ENCODE measurements at regions not wholly inside any gene's neighbourhood (a gene's known extent, or its start where the extent isn't known, plus 50 kb on each side); places are given as distances from the start of the nearest gene placed in this dataset.

DNA sequence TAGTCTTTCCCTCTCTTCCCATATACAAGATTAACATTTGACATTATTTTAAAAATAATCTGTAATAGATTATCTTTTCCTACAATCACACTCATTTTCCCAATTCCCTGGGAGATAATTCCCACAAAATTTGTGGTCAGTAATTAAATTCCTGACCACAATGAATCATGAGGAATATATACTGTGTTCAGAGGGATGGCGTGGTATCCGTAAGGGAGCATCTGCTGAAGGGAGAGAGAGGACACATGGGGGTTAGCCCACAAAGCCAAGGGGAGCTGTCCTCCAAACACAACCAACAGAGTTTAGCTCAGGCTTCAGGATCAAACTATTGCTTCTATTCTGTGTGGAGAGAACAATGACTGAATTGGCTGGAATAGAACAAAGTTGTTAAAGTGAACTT is 57.1 kb upstream of the PPP2R5A start:
- no peak for DNase-seq

DNA sequence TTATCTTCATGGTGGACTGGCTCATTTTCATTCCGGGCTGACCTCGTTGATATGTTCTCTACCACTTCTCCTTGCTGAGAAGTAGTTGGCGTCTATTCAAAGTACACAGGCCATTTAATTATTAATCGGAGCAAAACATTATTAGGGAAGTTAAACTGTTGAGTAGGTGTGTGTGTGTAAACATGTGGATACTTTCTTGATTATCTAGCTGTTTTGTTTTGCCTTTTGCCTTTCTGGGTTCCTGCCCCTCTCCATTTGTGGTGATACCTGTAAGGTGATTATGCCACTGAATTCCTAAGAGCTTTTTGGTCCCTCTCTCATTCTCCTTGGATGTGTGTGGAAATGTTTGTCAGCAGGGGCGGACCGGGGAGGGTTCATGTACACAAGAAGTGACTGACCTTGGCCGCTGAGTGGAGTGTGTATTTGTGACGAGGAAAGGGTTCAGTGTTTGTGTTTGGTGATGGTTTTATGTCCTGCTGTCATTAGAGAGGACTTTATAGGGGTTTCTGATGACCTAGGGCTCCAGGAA is 56.6 kb upstream of the PPP2R5A start:
- DNase-seq, result no peak

DNA sequence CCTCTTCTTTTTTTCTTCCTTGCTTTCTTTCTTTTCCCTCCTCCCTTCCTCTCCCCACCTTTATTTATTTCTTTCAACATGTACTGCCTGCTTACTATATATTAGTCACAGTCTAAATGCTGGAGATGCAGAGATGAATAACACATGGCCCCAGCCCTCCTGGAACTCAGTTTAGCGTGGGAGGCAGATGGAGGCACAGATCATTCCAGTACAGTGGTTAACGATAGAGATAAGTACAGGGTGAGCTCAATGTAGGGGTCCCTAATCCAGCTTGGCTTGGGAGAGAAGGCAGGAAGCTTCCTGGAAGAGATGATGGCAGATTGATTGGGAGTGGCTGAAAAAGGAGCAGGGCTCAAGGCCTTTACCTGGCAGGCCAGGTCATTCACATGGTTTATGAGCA is 55.6 kb upstream of the PPP2R5A start:
- DNase-seq, result no peak

DNA sequence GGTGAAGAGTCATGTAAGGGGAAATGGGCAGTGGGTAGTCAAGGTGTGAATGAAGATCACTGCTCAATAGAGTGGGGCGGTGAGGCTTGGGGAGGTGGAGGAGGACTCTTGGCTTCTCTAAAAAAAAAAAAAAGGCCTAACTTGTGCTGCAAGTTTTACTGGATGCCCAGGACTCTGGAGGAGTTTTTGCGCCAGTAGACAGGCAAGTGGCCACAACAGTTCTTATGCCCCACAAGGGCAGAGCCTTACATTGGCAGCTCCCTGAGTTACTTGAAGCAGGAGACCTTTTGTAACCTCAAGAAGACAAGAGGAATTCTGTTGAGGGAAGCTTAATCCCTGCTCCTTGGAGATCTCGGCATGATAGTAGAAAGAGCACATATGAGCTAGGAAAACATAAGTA is 54.9 kb upstream of the PPP2R5A start:
- no peak for DNase-seq

DNA sequence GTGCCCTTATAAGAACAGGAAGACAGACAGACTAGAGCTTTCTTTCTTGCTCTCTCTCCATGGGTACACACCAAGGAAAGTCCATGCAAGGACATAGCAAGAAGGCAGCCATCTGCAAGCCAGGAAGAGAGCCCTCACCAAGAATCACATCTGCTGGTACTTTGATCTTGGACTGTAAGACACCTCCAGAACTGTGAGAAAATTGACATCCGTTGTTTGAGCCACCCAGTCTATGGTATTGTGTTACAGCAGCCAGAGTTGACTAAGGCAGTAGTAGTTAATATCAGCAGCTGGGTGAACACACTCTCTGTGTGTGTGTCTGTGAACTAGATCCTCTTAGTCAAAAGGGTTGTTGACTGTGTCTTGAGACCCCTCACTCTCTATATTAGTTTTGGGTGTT is 53.8 kb upstream of the PPP2R5A start:
- DNase-seq, result no peak

DNA sequence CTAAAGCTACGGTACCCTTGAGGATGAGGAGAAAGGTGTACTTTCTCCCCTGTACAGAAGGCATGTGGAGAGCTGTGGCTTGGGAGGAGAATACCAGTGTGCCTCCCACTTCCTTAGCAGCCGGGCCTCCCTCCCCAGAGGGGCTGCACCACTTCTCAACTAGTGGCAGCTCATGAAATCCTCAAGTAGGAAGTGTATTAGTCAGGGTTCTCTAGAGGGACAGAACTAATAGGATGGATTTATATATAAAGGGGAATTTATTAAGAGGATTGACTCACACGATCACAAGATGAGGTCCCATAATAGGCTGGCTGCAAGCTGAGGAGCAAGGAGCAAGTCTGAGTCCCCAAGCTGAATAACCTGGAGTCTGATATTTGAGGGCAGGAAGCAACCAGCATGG is 53.1 kb upstream of the PPP2R5A start:
- DNase-seq, result peak; percentile 74

DNA sequence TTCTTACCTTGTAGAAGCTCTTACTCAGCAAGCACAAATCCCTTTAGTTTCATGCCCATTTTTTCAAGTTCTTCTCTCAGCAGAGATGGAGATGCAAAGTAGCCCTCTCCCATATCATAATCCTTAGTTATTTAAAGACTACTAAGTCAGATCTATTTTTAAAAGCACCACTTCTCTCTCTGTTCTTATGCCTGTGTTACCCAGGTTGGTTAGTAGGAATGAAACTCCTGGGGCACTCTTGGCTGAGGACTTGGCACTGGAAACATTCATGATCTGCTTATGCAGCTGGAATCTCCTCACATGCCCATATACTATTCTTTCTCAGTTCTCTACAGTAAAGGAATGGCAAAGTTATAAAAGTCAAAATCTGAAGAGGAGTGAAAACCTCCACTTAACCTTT is 51.9 kb upstream of the PPP2R5A start:
- DNase-seq, result no peak

DNA sequence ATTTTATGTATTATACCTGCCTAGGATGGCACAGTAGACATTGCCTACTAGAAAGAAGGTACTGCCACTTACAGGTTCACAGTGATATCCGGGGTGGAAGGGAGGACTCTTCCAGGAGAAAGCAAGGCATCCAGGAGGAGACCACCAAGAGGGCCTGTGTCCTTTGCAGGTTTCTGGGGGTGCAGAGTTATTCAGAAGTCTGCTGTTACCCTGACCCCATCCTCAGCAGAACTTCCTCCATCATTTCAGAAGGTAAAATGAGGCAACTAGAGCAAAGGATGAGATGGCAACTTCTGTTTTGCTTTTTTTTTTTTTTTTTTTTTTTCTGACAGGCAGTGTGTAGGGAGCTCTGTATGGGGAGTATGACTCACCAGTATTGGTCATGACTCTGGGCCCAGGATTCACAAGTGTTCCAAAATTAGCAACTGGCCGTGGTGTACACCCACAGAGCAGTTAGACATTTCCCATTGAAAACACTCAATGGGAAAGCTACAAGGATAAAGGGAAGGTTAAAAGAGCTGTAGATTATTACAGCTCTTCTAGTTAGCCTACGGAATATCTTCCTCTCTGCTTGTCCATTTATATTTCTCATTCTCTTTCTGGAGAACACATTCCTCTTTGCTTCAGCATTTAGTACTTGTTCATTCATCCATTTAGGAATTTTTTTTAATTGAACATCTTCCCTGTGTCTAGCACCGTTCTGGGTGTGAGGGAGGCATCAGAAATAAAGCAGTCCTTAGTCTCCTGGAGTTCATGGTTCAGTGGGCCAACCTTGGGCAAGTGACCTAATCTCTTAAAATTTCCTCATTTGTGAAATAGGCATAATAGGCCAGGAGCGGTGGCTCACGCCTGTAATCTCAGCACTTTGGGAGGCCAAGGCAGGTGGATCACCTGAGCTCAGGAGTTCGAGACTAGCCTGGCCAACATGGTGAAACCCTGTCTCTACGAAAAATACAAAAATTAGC is 50.5 kb upstream of the PPP2R5A start:
- DNase-seq, result peak; percentile 97

Measured in inflammatory macrophage treated with lipopolysaccharide for 4 hours (primary cell).